ENCODE measurements at regions not wholly inside any gene's neighbourhood (a gene's known extent, or its start where the extent isn't known, plus 50 kb on each side); places are given as distances from the start of the nearest gene placed in this dataset.

- H3K4me3 Mint-ChIP-seq (ENCODE audit: unreplicated experiment) = no peak overlapping the region
- DNase-seq = no peak
- peaks cover 1% of the 10 kb centered on the region for H3K9me3 Mint-ChIP-seq (ENCODE audit: unreplicated experiment)
- TF ChIP-seq CTCF (IDR thresholded peaks at IDR 0.05; ENCODE audit: partially characterized antibody, unreplicated experiment) = no peak
- no peaks in the 10 kb centered on the region for H3K27me3 Mint-ChIP-seq (ENCODE audit: unreplicated experiment)
- H3K27ac Mint-ChIP-seq (ENCODE audit: unreplicated experiment) = no peak overlapping the region
- peaks cover 4% of the 10 kb centered on the region for H3K4me1 Mint-ChIP-seq (ENCODE audit: low read depth, unreplicated experiment)
- no peaks in the 10 kb centered on the region for H3K36me3 Mint-ChIP-seq (ENCODE audit: unreplicated experiment)
Observed at GRCh38 chr20:22770241-22770800, 185.9 kb upstream of the FOXA2 start.

GRCh38 chr20:22771706-22772105 lies 187.3 kb upstream of the FOXA2 start:
- Mint-ChIP-seq H3K4me1 (ENCODE audit: low read depth, unreplicated experiment) (peaks cover 4% of the 10 kb centered on the region), H3K4me3 (ENCODE audit: unreplicated experiment) (no peak overlapping the region), H3K36me3 (ENCODE audit: unreplicated experiment) (no peaks in the 10 kb centered on the region), H3K9me3 (ENCODE audit: unreplicated experiment) (peaks cover 1% of the 10 kb centered on the region), H3K27ac (ENCODE audit: unreplicated experiment) (no peak overlapping the region), H3K27me3 (ENCODE audit: unreplicated experiment) (no peaks in the 10 kb centered on the region)
- TF ChIP-seq CTCF (IDR thresholded peaks at IDR 0.05; ENCODE audit: partially characterized antibody, unreplicated experiment) = no peak
- no peak for DNase-seq

- peaks cover 4% of the 10 kb centered on the region for H3K4me1 Mint-ChIP-seq (ENCODE audit: low read depth, unreplicated experiment)
- no peak overlapping the region for H3K27ac Mint-ChIP-seq (ENCODE audit: unreplicated experiment)
- H3K36me3 Mint-ChIP-seq (ENCODE audit: unreplicated experiment) = no peaks in the 10 kb centered on the region
- H3K4me3 Mint-ChIP-seq (ENCODE audit: unreplicated experiment) = no peak overlapping the region
- no peaks in the 10 kb centered on the region for H3K27me3 Mint-ChIP-seq (ENCODE audit: unreplicated experiment)
- TF ChIP-seq CTCF (IDR thresholded peaks at IDR 0.05; ENCODE audit: partially characterized antibody, unreplicated experiment) = no peak
- peaks cover 1% of the 10 kb centered on the region for H3K9me3 Mint-ChIP-seq (ENCODE audit: unreplicated experiment)
- DNase-seq = no peak
Observed at GRCh38 chr20:22773344-22773743, 189.0 kb upstream of the FOXA2 start.

GRCh38 chr20:22775256-22775655 lies 190.9 kb upstream of the FOXA2 start:
- H3K27ac Mint-ChIP-seq (ENCODE audit: unreplicated experiment) = no peak overlapping the region
- no peak for DNase-seq
- TF ChIP-seq CTCF (IDR thresholded peaks at IDR 0.05; ENCODE audit: partially characterized antibody, unreplicated experiment) = no peak
- no peaks in the 10 kb centered on the region for H3K36me3 Mint-ChIP-seq (ENCODE audit: unreplicated experiment)
- no peak overlapping the region for H3K4me3 Mint-ChIP-seq (ENCODE audit: unreplicated experiment)
- H3K27me3 Mint-ChIP-seq (ENCODE audit: unreplicated experiment) = no peaks in the 10 kb centered on the region
- H3K4me1 Mint-ChIP-seq (ENCODE audit: low read depth, unreplicated experiment) = peaks cover 4% of the 10 kb centered on the region
- H3K9me3 Mint-ChIP-seq (ENCODE audit: unreplicated experiment) = peaks cover 1% of the 10 kb centered on the region

GRCh38 chr20:22775671-22776139 lies 191.3 kb upstream of the FOXA2 start:
- H3K27ac Mint-ChIP-seq (ENCODE audit: unreplicated experiment) = no peak overlapping the region
- peaks cover 2% of the 10 kb centered on the region for H3K4me1 Mint-ChIP-seq (ENCODE audit: low read depth, unreplicated experiment)
- no peak overlapping the region for H3K4me3 Mint-ChIP-seq (ENCODE audit: unreplicated experiment)
- DNase-seq = no peak
- H3K9me3 Mint-ChIP-seq (ENCODE audit: unreplicated experiment) = peaks cover 1% of the 10 kb centered on the region
- TF ChIP-seq CTCF (IDR thresholded peaks at IDR 0.05; ENCODE audit: partially characterized antibody, unreplicated experiment) = no peak
- H3K27me3 Mint-ChIP-seq (ENCODE audit: unreplicated experiment) = no peaks in the 10 kb centered on the region
- no peaks in the 10 kb centered on the region for H3K36me3 Mint-ChIP-seq (ENCODE audit: unreplicated experiment)

Data from glutamatergic neuron (in vitro differentiated cells).